Sciatic nerve (tissue), 2 donors: ENCODE measurements at regions not wholly inside any gene's neighbourhood (a gene's known extent, or its start where the extent isn't known, plus 50 kb on each side); places are given as distances from the start of the nearest gene placed in this dataset.
"Not testable (repeated sequence)": the region's sequence is repeated elsewhere in the genome, so short reads cannot be mapped to it uniquely, and the experiment has no call there.

ENCODE experiments used
- ATAC-seq: fragments of 200-7000 bp; cut with Tn5 transposase; one replicate; pipeline ENCODE4 v1.9.1; 2020; ENCODE audit warnings: mild to moderate bottlenecking, moderate library complexity
- DNase-seq: peaks from one replicate; pipeline ENCODE4 v3.0.0-alpha.2; 2020; ENCODE audit warnings: low spot score
- intact Hi-C: fragments of 100-400 bp; cut with DNase I; formaldehyde crosslinking; loops from one replicate; pipeline ENCODE4 v1.14.2; 2022
- donor health status: DM: no; HTN: no; CAD: no.
- donor health status: DM: no; HTN: no; CAD: no.

GRCh38 chr13:50644081-50644871 is 199.2 kb downstream of the DLEU7 start:
- ATAC-seq (no peak), DNase-seq (no peak)
- intact Hi-C loops: no loop called here

- intact Hi-C loops: no loop called here
- no peak for ATAC-seq
- no peak for DNase-seq
These were observed 198.4 kb downstream of the DLEU7 start for GRCh38 chr13:50645092-50645491.

- DNase-seq (no peak), ATAC-seq (no peak)
- intact Hi-C loops: no loop called here
These were observed 197.4 kb downstream of the DLEU7 start for GRCh38 chr13:50646070-50646469.

- intact Hi-C loops: no loop called here
- ATAC-seq (no peak), DNase-seq (no peak)
These were observed 194.3 kb downstream of the DLEU7 start for GRCh38 chr13:50649211-50649610.

DNA sequence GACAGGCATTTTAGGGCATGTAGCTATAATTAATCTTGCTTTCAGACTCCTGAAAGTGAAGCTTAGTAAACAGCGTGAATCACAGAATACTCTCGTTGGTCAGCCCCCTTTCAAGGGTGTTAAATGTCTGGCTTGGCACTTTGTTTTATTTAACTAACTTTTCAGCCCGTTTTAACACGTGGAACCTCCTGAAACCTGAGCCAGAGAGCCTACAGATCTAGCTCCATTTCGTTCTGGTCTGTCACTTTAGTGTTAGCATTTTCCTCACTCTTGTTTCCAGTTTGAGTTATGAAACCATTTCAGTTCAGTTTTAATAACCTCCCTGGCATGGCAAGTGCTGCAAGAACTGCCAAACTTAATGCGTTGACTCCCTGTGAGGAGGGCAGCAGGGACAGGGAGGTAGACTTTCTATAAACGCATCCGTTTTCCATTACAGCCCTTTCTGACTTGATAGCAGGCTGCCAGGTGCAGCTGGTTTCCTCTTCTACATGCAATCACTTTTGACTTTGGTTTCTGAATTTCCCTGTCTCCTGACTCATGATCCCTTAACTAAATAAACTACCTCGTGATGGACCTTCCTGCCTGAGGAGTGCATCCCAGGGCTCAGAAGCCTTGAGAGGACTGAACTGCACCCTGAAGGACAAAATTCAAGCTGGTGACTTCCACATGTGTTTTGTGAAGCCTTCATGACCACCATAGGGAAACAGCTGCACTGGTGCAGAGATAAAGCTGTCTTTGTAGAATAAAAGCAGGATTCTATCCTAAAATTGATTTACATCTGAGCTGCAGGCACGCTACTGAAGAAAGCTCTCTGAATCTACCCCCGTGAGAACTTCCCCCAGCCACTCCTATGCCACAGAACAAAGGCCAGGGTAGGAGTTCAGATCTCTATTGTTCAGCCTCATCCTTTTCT is 192.6 kb downstream of the DLEU7 start:
- no peak for DNase-seq
- intact Hi-C loops: loop anchor here (5.0 kb wide), 1 partner anchor 334 kb away; no protein-coding TSS in a partner anchor
- ATAC-seq: peak; percentile 50

DNA sequence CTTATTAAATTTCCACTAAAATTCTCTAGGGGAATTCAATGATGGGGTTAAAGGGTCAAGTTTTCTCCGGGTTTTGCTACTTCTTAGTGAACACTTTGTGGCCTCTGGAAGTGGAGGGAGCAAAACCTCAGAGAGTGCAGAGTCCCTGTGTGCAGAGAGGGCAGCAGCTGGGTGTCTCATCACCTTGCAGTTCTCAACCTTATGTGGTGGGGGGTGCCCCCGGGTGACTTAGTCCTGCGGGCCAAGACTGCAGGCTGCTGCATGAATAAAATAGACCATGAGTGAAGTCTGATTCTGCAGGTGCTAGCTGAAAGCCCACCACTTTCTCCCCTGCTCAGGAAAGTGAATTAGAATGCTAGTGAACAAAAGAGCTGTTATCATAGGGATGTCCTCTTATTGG is 191.6 kb downstream of the DLEU7 start:
- intact Hi-C loops: loop anchor here (5.0 kb wide), 1 partner anchor 335 kb away; no protein-coding TSS in a partner anchor
- no peak for DNase-seq
- ATAC-seq: no peak

DNA sequence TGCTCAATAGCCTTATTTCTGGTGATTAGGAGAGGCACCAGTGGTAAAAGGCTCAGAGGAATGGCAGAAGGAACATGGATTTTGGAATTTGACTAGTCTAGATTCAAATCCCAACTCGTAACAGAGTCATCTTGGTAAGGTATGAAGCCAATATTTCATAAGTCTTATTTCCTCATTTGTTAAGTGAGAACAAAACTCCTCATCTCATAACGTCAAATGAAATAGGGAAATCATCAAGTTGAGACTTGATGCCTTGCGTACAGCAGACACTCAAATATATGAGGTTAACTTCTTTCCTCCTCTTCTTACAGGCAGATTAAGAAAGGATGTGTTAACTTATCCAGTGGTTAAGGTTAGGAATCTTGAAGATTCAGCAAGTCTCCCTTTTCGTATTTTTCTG is 189.2 kb downstream of the DLEU7 start:
- DNase-seq (no peak), ATAC-seq (no peak)
- intact Hi-C loops: loop anchor here (5.0 kb wide), 1 partner anchor 337 kb away; no protein-coding TSS in a partner anchor

DNA sequence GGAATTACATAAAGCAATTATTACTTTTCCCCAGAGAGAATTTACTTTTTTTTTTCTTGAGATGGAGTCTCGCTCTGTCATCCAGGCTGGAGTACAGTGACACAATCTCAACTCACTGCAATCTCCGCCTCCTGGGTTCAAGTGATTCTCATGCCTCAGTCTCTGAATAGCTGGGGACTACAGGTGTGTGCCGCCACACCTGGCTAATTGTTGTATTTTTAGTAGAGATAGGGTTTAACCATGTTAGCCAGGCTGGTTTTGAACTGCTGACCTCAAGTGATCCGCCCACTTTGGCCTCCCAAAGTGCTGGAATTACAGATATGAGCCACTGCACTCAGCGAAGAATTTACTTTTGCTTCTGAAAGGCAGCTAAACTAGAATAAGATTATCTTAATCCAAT is 181.6 kb downstream of the DLEU7 start:
- intact Hi-C loops, ATAC-seq, DNase-seq: not testable (repeated sequence)

DNA sequence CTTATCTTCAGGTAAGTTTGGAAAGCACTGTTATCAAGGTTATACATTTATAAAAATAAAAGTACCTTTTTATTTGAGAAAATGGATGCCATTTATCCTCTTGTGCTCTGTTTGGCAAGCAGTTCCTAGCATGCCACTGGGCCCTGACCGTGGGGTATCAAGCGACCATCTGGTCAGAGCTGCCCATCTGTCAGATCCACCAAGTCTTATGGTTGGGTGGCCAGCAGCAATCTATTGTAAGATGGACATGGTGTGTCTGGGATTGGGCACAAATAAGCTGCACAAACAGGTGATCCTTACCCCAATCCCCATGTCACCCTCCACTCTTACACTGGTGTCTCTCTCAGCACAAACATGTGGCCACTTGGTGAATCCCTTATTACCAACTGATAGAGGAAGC is 178.5 kb downstream of the DLEU7 start:
- DNase-seq (no peak), ATAC-seq (no peak)
- intact Hi-C loops: no loop called here

DNA sequence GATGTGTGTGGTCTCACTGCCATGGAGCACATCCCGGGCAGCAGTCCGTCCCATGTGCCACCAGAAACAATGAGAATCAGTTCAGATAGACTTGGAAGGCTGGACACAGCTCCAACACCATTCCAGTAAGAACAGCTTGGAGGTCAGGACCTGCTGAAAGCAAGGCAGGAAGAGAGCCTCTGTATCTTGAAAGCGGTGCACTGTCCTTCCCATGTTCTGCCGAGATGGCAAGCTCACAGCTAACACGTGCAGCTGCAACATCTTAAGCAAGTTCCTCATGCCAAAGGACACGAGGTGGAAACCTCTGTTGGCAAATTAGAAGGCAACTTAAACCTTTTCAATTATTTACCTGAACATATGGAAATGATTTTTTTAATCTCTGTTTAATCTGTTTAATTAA is 175.4 kb downstream of the DLEU7 start:
- intact Hi-C loops: no loop called here
- DNase-seq (no peak), ATAC-seq (peak; percentile 81)

- intact Hi-C loops: no loop called here
- peak; percentile 23 for ATAC-seq
- no peak for DNase-seq
These were observed 174.7 kb downstream of the DLEU7 start for GRCh38 chr13:50668691-50669271.

DNA sequence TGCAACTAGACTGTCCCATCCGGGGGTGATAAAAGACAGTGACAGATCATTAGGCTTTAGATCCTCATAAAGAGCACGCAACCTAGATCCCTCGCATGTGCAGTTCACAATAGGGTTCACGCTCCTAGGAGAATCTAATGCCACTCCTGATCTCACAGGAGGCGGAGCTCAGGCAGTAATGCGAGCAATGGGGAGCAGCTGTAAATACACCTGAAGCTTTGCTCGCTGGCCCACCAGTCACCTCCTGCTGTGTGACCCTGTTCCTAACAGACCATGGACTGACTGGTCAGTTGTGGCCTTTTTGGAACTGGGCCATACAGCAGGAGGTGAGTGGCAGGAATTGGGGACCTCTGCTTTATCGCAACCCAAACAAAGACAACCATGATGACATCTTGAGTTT is 173.2 kb downstream of the DLEU7 start:
- intact Hi-C loops: no loop called here
- ATAC-seq (no peak), DNase-seq (no peak)

GRCh38 chr13:50670847-50671496 is 172.5 kb downstream of the DLEU7 start:
- DNase-seq: no peak
- ATAC-seq: no peak
- intact Hi-C loops: no loop called here

- intact Hi-C loops: no loop called here
- DNase-seq: no peak
- ATAC-seq: no peak
These were observed 172.0 kb downstream of the DLEU7 start for GRCh38 chr13:50671497-50671850.

GRCh38 chr13:50672025-50672424 is 171.5 kb downstream of the DLEU7 start:
- DNase-seq: no peak
- intact Hi-C loops: no loop called here
- ATAC-seq: peak; percentile 64

GRCh38 chr13:50675651-50676050 is 167.8 kb downstream of the DLEU7 start:
- no peak for ATAC-seq
- intact Hi-C loops: no loop called here
- DNase-seq: no peak

DNA sequence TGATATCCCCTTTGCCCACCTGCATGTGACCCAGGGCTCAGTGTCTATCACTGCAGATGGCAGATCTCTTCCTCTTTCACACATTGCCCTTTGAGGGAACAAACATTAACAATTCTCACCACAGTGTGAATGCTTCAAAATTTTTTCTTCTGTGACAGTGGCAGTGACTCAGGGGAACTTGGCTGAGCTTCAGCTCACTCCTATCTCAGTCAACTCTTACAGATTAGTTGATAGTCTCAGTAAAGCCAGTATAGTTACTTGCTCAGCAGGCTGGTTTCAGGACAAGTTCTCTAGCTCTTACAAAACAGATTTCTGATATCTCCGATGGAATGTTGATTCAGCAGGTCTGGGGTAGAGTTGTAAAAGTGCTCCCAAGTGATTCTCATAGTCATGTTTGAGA is 166.9 kb downstream of the DLEU7 start:
- intact Hi-C loops: no loop called here
- ATAC-seq: peak; percentile 6
- no peak for DNase-seq

- DNase-seq: no peak
- ATAC-seq: no peak
- intact Hi-C loops: no loop called here
These were observed 166.2 kb downstream of the DLEU7 start for GRCh38 chr13:50677258-50677657.
